OCI-LY3 (cell line): ENCODE measurements at regions not wholly inside any gene's neighbourhood (a gene's known extent, or its start where the extent isn't known, plus 50 kb on each side); places are given as distances from the start of the nearest gene placed in this dataset.

Experiments
- H2AFZ ChIP-seq: fragments of 200-600, 300-600 bp; shearing (Covaris generic); 2 replicates; pipeline ENCODE4 v1.6.0; 2014; ENCODE audit warnings: antibody characterized with exemption, low read depth, low read length
- H3K27ac ChIP-seq: fragments of 200-600, 300-600 bp; sonication (generic); 2 replicates; pipeline ENCODE4 v1.5.1; 2014; ENCODE audit warnings: mild to moderate bottlenecking, low read length, moderate library complexity, mixed read lengths
- H3K27me3 ChIP-seq: fragments of 200-600, 300-600 bp; sonication (generic); 2 replicates; pipeline ENCODE4 v1.6.1; 2014; ENCODE audit warnings: low read depth, low read length, mixed read lengths
- H3K36me3 ChIP-seq: fragments of 200-600, 300-600 bp; sonication (generic); replicated peaks from 2 replicates; pipeline ENCODE3; 2014; ENCODE audit warnings: low read depth, low read length, mixed read lengths
- H3K4me1 ChIP-seq: fragments of 300-600, 200-600 bp; sonication (generic); 2 replicates; pipeline ENCODE4 v1.6.1; 2014; ENCODE audit warnings: low read length, mixed read lengths
- H3K4me2 ChIP-seq: fragments of 200-600, 300-600 bp; sonication (generic); 2 replicates; pipeline ENCODE4 v1.6.1; 2014; ENCODE audit warnings: low read length, mixed read lengths
- H3K4me3 ChIP-seq: fragments of 300-600, 200-600 bp; sonication (generic); 2 replicates; pipeline ENCODE4 v1.5.1; 2014; ENCODE audit warnings: antibody characterized with exemption, mild to moderate bottlenecking, low read length, moderate library complexity
- H3K79me2 ChIP-seq: fragments of 300-600, 200-600 bp; shearing (Covaris generic); 2 replicates; pipeline ENCODE4 v1.6.1; 2014; ENCODE audit warnings: mild to moderate bottlenecking, low read length, mixed read lengths
- H3K9ac ChIP-seq: fragments of 300-600, 200-600 bp; shearing (Covaris generic); 2 replicates; pipeline ENCODE4 v1.6.0; 2014; ENCODE audit warnings: mild to moderate bottlenecking, low read length, moderate library complexity
- H3K9me3 ChIP-seq: fragments of 200-600, 300-600 bp; shearing (Covaris generic); 2 replicates; pipeline ENCODE4 v1.6.1; 2014; ENCODE audit warnings: low read length, mixed read lengths; ENCODE audit not compliant: insufficient read depth
- H4K20me1 ChIP-seq: fragments of 200-600, 300-600 bp; sonication (generic); 2 replicates; pipeline ENCODE4 v1.6.1; 2016; ENCODE audit warnings: low read length, mixed read lengths; ENCODE audit not compliant: insufficient read depth
- EZH2phosphoT487 ChIP-seq: fragments of 200-600 bp; shearing (Covaris generic); IDR thresholded peaks from 2 replicates; pipeline ENCODE4 v1.6.1; 2018; ENCODE audit warnings: antibody characterized with exemption, mixed run types, low read depth
- TF ChIP-seq, protein P1 (sequence below): fragments of 200-600, 300-600 bp; sonication (generic); IDR thresholded peaks from 2 replicates; pipeline ENCODE4 v1.5.1; 2014; ENCODE audit warnings: antibody characterized with exemption, low read length, low read depth

DNA sequence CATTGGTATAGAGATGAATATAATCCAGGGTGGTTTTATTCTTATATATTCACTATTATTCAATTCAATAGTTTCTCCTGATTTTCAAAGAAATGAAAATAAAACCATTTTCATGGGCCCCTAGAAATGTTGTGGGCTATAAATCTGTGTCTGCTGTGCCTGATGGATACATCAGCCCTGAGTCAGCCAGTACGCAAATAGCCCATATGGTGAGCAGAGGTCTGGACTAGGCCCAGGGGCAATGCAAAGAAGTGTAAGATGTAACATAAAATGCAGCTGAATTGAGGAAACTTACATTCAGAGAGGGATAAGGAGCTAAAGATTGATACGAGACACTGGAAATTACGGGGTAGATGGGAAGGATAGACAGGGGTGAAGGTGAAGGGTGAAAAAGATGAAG lies 122.5 kb downstream of the MAIP1 start:
- no peak overlapping the region for H3K27ac ChIP-seq
- H3K9me3 ChIP-seq, result no peaks in the 10 kb centered on the region
- no peaks in the 10 kb centered on the region for H4K20me1 ChIP-seq
- TF ChIP-seq, protein P1, sequence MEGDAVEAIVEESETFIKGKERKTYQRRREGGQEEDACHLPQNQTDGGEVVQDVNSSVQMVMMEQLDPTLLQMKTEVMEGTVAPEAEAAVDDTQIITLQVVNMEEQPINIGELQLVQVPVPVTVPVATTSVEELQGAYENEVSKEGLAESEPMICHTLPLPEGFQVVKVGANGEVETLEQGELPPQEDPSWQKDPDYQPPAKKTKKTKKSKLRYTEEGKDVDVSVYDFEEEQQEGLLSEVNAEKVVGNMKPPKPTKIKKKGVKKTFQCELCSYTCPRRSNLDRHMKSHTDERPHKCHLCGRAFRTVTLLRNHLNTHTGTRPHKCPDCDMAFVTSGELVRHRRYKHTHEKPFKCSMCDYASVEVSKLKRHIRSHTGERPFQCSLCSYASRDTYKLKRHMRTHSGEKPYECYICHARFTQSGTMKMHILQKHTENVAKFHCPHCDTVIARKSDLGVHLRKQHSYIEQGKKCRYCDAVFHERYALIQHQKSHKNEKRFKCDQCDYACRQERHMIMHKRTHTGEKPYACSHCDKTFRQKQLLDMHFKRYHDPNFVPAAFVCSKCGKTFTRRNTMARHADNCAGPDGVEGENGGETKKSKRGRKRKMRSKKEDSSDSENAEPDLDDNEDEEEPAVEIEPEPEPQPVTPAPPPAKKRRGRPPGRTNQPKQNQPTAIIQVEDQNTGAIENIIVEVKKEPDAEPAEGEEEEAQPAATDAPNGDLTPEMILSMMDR, result no peak
- TF ChIP-seq EZH2phosphoT487, result no peak
- H3K9ac ChIP-seq, result no peak overlapping the region
- H2AFZ ChIP-seq, result no peak overlapping the region
- no peak overlapping the region for H3K4me3 ChIP-seq
- H3K27me3 ChIP-seq, result no peaks in the 10 kb centered on the region
- no peaks in the 10 kb centered on the region for H3K79me2 ChIP-seq
- no peaks in the 10 kb centered on the region for H3K4me1 ChIP-seq
- no peak overlapping the region for H3K4me2 ChIP-seq
- no peaks in the 10 kb centered on the region for H3K36me3 ChIP-seq

DNA sequence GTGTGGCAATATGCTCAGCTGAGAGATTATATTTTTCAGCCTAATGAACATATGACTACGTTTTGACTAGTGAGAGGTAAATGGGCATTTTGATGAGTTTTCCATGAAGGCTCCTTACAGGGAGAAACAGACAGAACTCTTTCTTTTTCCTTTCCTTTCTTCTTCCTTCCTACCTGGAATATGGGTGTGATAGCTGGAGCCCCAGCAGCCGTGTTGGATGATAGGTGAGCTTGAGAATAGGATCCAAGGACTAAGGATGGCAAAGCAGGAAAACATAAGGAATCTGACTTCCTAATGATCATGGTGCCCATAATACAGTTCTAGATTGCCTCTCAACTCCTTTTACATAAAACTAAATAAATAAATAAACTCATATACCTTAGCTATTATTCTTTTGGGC lies 124.0 kb downstream of the MAIP1 start:
- Histone ChIP-seq H3K27ac (no peak overlapping the region), H3K4me1 (no peaks in the 10 kb centered on the region), H3K79me2 (no peaks in the 10 kb centered on the region), H3K27me3 (no peaks in the 10 kb centered on the region), H2AFZ (no peak overlapping the region), H3K36me3 (no peaks in the 10 kb centered on the region), H3K9me3 (no peaks in the 10 kb centered on the region), H3K9ac (no peak overlapping the region), H3K4me2 (no peak overlapping the region), H4K20me1 (no peaks in the 10 kb centered on the region), H3K4me3 (no peak overlapping the region)
- no peak for TF ChIP-seq EZH2phosphoT487
- TF ChIP-seq, protein P1, result no peak

DNA sequence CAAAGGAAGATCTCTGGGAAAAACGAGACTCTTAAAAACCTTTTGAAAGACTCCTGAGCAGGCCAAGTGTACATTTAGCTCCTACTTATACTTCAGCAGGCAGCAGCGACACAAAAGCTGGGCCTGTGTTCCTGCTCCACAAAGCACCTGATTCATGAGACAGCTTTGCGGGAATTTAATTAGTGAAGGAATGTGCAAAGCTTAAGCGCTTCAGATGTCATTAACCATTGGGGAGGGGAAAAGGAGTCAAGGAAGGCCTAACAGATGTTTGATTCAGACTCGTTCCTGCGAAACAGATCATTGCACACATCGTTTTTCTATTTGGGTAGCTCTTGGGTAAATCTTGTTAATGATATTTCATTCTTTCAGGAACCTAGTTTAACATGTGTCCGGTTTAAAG lies 125.9 kb downstream of the MAIP1 start:
- no peak overlapping the region for H3K4me3 ChIP-seq
- no peak overlapping the region for H2AFZ ChIP-seq

DNA sequence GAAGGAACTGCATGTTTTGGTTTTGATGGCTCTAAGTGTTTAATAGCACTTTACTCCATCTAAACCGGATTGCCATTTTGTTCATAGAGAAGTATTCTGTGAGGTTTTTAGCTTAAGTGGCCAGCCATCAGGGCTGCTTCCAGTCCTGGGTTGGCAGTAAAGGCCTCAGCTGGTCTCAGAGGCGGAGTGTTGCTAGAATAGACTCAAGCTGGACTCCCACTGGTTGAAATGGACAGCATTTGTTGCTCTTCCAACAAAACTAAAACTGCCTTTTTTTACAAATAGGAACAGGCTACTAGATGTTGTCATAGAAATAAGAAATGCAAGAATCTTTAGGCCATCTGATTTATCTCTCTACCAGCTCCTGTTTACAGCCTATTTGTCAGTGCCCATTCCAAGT lies 126.4 kb downstream of the MAIP1 start:
- Histone ChIP-seq H4K20me1 (no peaks in the 10 kb centered on the region), H3K9ac (no peak overlapping the region), H3K4me2 (no peak overlapping the region), H3K4me1 (no peaks in the 10 kb centered on the region), H3K27me3 (no peaks in the 10 kb centered on the region), H3K27ac (no peak overlapping the region), H3K36me3 (no peaks in the 10 kb centered on the region), H3K4me3 (no peak overlapping the region), H2AFZ (no peak overlapping the region), H3K9me3 (no peaks in the 10 kb centered on the region), H3K79me2 (no peaks in the 10 kb centered on the region)
- no peak for TF ChIP-seq EZH2phosphoT487
- TF ChIP-seq, protein P1, result no peak

More for the DNA sequence above, 125.9 kb downstream of the MAIP1 start:
- no peak for TF ChIP-seq EZH2phosphoT487
- TF ChIP-seq, protein P1, result no peak
- H3K4me2 ChIP-seq, result no peak overlapping the region
- no peaks in the 10 kb centered on the region for H3K9me3 ChIP-seq
- no peak overlapping the region for H3K27ac ChIP-seq
- H3K79me2 ChIP-seq, result no peaks in the 10 kb centered on the region
- H3K36me3 ChIP-seq, result no peaks in the 10 kb centered on the region
- H3K27me3 ChIP-seq, result no peaks in the 10 kb centered on the region
- H3K9ac ChIP-seq, result no peak overlapping the region
- H4K20me1 ChIP-seq, result no peaks in the 10 kb centered on the region
- H3K4me1 ChIP-seq, result no peaks in the 10 kb centered on the region
